HG03558 (cell line): ENCODE measurements at regions not wholly inside any gene's neighbourhood (a gene's known extent, or its start where the extent isn't known, plus 50 kb on each side); places are given as distances from the start of the nearest gene placed in this dataset.

Source experiments
- ATAC-seq: cut with Tn5 transposase; IDR thresholded peaks from one replicate; pipeline ENCODE4 v1.9.1; 2021; ENCODE audit warnings: moderate number of reproducible peaks; ENCODE audit not compliant: unreplicated experiment; ENCODE audit errors: extremely low read depth

- no peak for ATAC-seq
Observed at GRCh38 chr12:78473136-78473535, 391.4 kb upstream of the SYT1 start.

DNA sequence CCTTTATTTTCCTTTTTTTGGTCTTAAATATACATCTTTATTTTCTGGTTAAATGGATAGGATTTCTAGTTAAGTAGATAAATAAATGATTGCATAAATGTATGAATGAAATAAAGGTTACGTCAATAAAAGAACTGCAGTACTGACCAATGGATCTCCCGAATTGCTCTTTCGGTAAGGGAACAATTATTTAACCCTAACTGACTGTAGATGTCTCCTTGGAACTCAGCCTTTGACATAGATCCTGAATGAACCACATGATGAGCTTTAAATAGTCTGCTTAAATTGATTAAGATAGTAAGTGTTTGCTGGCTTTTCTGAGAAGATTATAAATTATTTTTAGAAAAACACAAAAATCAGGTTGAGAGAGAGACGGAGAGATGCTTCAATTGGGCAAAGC, 391.0 kb upstream of the SYT1 start:
- no peak for ATAC-seq

GRCh38 chr12:78483767-78484315, 380.7 kb upstream of the SYT1 start:
- ATAC-seq: no peak

GRCh38 chr12:78489990-78490389, 374.6 kb upstream of the SYT1 start:
- no peak for ATAC-seq

DNA sequence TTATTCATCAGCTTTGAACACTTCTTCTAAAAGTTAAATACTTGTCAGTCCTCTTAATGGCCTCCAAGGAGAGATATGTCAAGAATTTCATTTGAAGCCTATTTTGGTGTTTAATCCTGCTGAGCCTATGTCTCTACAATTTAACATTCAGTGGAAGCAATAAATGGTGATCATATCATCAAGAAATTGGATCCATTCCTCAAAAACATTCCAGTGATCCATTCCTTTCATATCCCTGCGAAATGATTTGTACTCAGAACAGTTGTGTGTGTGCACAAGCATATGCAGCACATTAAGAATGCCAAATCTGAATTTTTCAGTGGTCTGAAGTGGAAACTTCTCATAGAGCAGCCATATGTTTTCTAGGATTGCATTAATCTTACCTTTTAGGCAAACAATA, 373.7 kb upstream of the SYT1 start:
- no peak for ATAC-seq

DNA sequence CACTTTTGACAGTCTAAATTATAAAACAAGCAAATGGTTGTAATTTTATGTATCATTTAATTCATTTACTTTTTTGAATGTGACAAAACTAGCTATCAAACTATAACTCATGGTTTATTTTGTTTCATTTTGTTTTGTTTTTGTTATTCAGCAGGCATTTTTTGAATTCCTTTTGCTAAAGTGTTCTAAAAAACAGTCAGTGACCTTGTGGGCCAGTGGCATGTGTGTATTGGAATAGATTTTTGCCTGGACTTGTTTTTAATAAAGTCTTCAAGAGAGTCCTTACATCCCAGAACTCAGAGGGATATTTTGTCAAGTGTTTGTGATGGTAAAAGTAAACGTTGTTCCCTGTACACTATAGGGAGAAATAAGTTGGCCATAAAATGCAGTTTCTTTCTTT, 369.7 kb upstream of the SYT1 start:
- ATAC-seq: no peak

DNA sequence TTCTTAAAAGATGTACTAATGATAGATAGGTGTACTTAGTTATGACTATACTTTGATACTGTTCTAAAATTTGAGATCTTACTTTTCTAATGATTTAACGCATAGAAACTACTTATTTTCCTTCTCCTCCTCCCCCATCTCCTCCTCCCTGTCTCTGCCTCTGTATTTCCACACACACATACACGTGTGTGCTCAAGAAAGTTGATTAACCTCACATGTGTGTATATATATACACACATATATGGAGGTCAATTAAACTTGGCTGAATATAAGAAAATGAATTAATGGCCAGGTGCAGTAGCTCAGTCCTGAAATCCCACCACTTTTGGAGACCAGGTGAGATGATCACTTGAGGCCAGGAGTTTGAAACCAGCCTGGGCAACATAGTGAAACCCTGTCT, 362.7 kb upstream of the SYT1 start:
- no peak for ATAC-seq

DNA sequence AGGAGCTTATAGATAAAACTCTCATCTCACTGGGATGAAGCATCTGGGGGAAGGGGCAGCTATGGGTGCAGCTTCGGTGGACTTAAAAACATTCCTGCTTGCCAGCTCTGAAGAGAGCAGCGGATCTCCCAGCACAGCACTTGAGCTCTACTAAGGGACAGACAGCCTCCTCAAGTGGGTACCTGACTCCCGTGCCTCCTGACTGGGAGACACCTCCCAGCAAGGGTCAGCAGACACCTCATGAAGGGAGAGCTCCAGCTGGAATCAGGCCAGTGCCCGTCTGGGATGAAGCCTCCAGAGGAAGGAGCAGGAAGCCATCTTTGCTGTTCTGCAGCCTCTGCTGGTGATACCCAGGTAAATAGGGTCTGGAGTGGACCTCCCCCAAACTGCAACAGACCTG, 345.2 kb upstream of the SYT1 start:
- ATAC-seq: no peak

DNA sequence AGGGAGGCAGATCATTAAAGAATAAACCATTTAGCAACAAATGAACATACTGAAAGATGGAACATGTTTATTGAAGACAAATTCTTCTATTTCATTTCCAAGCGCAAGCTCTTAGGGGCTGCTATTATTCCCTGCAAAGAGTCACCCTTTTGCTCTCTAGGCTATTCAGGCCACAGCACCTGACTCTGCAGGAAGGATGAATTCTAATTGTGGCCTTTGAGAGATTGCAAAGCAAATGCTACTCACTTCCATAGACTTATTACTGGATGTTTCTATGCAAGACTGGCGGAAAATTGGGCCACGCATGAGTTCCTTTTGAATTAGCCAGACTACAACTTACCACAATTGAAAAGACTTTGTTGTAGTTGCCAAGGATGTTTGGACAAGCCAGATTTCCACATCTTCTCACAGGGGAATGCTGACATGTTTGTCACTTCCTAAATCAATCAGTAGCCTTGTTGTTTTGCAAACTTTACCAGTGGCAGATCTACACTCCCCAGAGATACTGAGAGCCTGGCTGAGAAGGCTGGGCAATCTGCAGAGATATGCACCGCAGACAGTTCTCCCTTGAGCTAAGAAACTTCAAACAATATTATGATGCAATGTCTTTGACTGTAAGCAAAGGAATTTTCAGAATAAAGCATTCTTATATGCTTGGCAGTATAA, 334.3 kb upstream of the SYT1 start:
- no peak for ATAC-seq

DNA sequence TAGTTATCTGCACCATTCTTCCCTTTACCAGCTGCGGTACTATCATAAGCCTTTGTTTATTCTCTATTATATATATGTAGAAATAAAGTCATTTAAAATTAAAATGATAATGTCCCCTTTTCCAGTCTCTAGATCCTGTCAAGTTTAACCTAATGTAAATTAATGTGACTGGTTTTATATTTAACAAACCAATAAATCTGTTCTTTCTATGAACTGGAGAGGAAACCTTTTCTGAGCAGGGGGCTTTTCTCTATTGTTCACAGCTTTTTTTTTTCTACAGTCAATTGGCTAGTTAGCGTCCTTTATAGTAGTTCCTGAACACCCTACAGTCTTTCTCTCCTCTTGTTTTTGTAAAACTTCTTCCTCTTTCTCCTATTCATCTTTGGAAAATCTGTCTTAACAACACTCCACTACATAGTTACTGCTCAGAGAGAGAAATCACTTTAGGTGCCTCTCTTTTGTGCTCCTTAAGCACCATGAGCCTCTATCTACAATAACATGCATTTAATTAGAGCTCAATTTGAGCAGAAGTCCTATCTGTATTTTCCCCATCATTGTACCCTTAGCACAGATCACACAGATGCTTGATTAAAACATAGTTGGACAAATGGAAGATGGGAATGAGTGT, 332.6 kb upstream of the SYT1 start:
- ATAC-seq: no peak

DNA sequence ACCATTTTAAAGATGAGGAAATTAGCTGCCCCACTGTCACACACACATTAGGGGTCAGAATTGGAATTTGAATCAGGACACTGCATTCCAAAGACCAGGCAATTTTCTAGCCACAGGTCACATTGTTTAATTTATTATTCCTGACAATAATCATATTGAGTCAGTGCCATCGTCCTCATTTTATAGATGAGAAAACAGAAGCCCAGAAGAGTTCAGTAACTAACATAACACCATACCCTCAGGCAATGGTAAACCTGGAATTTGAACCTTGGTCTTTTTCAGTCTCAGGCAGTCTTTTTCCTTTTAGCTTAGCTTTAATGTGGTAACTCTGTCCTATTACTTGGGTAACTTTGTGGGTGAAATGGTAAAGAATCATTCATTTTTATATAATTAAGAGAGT, 330.3 kb upstream of the SYT1 start:
- no peak for ATAC-seq

DNA sequence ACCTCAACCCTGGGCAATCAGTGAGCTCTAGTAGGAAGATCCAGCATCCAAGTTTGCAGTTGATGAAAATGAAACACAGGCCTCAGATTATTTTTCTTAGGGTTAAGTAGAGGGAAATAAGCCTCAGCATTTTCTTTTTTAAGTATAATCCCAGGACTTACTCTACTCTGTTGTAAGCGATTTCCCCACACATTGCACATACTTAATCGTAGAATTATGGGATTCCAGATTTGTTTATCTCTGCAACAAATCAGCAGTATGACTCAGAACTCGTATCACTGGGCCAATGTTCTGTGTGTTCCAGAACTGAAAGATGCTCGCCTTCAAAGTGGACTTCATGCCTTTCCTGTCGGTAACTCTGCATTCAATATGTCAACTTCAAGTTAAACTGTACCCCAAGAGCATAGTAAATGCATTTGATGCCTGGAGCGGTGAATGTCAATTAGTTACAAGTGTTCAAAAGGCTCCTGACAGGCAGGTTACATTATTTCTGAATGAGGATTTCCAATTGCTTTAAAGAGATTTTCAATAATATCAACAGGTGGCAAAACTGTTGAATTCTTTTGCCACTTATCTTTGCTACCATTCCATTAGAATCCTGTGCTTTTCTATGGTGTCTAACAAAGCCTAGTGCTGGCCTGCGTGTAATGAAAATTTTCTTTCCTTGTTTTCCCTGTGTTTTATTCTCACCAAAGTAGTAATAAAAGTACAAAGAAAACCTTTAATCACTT, 323.8 kb upstream of the SYT1 start:
- no peak for ATAC-seq

DNA sequence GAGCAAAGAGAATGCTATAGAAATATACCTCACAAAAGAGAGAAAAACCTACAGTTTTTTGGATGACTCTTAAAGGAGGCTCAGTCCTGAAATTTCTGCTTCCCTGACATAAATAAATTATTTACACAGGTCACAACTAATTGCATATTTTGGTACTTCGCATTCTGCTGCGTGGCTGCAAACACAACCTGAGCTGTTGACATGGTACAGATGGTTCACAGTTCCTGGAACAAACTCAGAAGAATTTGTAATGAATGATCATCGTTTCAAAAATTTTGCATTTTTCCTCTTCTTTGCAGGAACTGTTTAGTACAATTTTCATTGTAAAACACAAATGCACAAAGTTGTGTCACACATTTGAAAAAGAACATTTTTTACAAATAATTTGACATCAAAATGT, 313.7 kb upstream of the SYT1 start:
- no peak for ATAC-seq

GRCh38 chr12:78555802-78556201, 308.8 kb upstream of the SYT1 start:
- no peak for ATAC-seq

DNA sequence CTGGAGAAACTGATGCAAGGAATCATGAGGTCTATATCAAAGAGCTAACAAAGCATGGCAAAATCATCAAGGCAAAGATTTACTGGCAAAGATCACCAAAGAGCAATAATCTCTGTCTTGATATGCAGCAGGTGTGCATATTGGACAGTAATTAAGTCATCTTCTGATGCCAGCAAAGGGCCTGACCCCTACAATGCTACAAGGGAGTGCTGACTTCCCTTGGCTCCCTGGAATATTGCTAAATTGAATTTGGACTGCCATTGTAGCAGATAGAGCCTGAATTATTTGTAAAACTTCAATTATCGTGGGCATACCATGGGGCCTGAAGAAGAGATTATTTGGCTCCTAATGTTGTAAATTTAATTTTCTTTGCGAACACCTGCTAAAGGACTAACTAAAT, 307.9 kb upstream of the SYT1 start:
- no peak for ATAC-seq

GRCh38 chr12:78559416-78559815, 305.2 kb upstream of the SYT1 start:
- ATAC-seq: no peak

GRCh38 chr12:78559886-78560285, 304.7 kb upstream of the SYT1 start:
- ATAC-seq: no peak

GRCh38 chr12:78560633-78561032, 303.9 kb upstream of the SYT1 start:
- ATAC-seq: no peak

DNA sequence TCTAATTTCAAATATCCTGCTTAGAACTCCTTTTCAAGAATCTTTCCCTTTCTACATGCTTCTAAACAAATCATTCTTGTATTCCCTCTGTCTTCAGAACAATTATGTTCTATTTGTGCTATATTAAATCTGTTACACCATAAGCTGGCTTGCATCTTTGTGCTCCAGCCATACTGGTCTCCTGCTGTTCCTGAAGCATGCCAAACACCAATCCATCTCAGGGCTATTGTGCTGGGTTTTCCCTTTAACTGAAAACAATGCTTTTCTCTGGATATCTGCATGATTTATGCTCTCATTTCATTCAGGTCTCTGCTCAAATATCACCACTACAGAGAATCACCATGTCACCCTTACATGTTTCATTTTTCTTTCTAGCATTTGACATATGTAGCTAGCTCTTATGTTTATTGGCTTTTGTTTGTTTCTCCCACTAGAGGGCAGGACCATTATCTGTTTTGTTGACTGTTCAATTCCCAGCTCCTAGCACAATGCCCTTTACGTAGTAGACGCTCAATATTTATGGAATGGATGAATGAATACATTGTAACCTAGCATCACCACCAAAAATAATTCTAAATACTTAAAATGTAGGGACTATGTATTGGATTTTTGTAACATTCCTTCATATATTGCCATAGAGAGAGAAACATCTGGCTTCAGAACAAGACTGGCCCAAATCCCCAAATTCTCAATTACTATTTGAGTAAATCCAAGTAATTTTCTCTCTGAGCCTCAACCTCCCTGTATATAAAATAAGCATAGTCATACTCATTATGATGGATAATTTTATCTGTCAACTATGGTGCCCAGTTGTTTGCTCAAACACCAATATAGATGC, 302.0 kb upstream of the SYT1 start:
- no peak for ATAC-seq

GRCh38 chr12:78563826-78564225, 300.7 kb upstream of the SYT1 start:
- ATAC-seq: no peak

GRCh38 chr12:78566456-78566855, 298.1 kb upstream of the SYT1 start:
- ATAC-seq: no peak
